ENCODE measurements at regions not wholly inside any gene's neighbourhood (a gene's known extent, or its start where the extent isn't known, plus 50 kb on each side); places are given as distances from the start of the nearest gene placed in this dataset.

- TF ChIP-seq EZH2 (IDR thresholded peaks at IDR 0.05; ENCODE audit: insufficient read depth, poor library complexity, severe bottlenecking) (no peak), EZH2phosphoT487 (IDR thresholded peaks at IDR 0.05; ENCODE audit: insufficient read depth, low read depth) (no peak)
These were observed 1089.5 kb downstream of the BCL11B start for GRCh38 chr14:98182393-98183055.

Data from GM23248 (cell line).